SK-N-MC (cell line): ENCODE measurements at regions not wholly inside any gene's neighbourhood (a gene's known extent, or its start where the extent isn't known, plus 50 kb on each side); places are given as distances from the start of the nearest gene placed in this dataset.

ENCODE experiments used
- DNase-seq: peaks from one replicate; pipeline ENCODE4 v3.0.0-alpha.2; 2011; ENCODE audit warnings: low read depth, low spot score
- H3K27ac ChIP-seq: fragments of 200-600 bp; sonication (generic); 2 replicates; pipeline ENCODE4 v1.5.1; 2016; ENCODE audit warnings: mixed run types
- H3K36me3 ChIP-seq: fragments of 200-600 bp; sonication (generic); 2 replicates; pipeline ENCODE4 v1.6.1; 2017; ENCODE audit warnings: antibody characterized with exemption, low read length, mixed read lengths; ENCODE audit not compliant: insufficient read depth
- H3K4me3 ChIP-seq: fragments of 200-600 bp; sonication (generic); 2 replicates; pipeline ENCODE4 v1.5.1; 2016
- H3K9ac ChIP-seq: fragments of 200-600 bp; sonication (generic); 2 replicates; pipeline ENCODE4 v1.8.0; 2017; ENCODE audit warnings: mixed run types, mixed read lengths; ENCODE audit not compliant: insufficient read length
- H3K9me3 ChIP-seq: fragments of 200-600 bp; sonication (generic); 2 replicates; pipeline ENCODE4 v1.6.1; 2017; ENCODE audit warnings: low read depth, mild to moderate bottlenecking, antibody characterized with exemption, low read length, moderate library complexity, mixed read lengths
- EZH2 ChIP-seq: fragments of 200-600 bp; sonication (generic); IDR thresholded peaks from one replicate; pipeline ENCODE4 v1.6.1; 2017; ENCODE audit warnings: antibody characterized with exemption
- FOXP2 ChIP-seq: optimal IDR thresholded peaks from 2 replicates; pipeline ENCODE3; 2011; ENCODE audit warnings: mild to moderate bottlenecking, moderate library complexity; ENCODE audit not compliant: insufficient read depth; ENCODE audit errors: extremely low read length, control extremely low read depth
- POLR2AphosphoS5 ChIP-seq: IDR thresholded peaks from 2 replicates; pipeline ENCODE4 v1.6.1; 2012; ENCODE audit warnings: mild to moderate bottlenecking, low read depth, low read length, borderline replicate concordance

DNA sequence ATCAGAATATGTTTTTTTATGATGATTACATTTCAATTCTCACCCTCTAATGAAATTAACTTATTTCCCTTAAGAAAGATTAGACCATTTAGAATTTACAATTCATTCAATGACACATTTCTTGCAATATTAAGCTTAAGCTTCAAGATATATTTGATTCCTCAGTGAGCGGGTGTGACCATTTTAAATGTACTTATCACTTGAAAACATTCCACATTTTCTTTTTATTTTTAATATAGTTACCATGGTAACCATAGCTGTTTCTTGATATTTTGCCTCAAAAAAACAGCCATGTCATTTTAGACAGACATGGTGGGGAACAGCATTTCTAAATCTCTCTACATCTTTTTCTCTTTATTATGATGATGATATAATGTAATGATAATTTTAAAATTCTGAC is 1029.0 kb upstream of the B3GALT2 start:
- TF ChIP-seq EZH2 (no peak), FOXP2 (no peak), POLR2AphosphoS5 (no peak)
- H3K27ac ChIP-seq: no peak overlapping the region
- H3K36me3 ChIP-seq: no peaks in the 10 kb centered on the region
- no peak overlapping the region for H3K4me3 ChIP-seq
- DNase-seq: no peak
- no peak overlapping the region for H3K9ac ChIP-seq
- no peaks in the 10 kb centered on the region for H3K9me3 ChIP-seq

DNA sequence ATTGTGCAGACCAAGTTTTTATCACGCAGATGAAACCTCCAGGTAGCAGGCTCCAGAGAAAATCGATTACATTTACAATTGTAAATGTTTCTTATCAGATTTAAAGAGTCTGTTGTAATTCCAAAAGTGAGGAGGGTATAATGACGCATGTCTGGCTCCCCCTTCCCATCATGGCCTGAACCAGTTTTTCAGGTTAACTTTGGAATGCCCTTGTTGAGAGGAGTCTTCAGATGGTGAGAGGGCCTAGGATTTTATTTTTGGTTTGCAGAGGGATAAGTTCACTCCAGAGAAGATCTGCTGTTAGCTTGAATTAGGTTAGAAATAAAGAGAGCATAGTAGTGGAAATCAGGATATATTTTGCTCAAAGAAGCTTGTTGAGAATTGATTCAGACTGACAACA is 1028.3 kb upstream of the B3GALT2 start:
- H3K36me3 ChIP-seq: no peaks in the 10 kb centered on the region

DNA sequence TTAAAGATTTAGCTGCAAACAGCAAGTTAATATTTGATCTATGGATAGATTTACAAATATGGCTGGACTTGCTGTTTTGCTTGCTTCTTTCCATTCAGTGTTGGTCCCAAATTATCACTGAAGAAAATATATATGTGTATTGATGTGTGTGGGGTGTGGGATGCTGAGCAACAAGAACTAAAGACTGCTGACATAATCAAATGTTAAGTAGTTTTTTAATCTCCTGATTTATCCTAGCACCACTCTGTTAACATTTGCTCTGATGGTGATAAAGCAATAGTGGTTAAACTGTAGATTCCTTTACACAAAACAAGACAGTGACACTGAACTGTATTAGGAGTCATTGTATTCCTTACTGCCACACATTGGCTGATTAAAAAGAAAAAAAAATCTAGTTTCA is 1023.5 kb upstream of the B3GALT2 start:
- DNase-seq: no peak
- Histone ChIP-seq H3K27ac (no peak overlapping the region), H3K36me3 (no peaks in the 10 kb centered on the region), H3K9me3 (no peaks in the 10 kb centered on the region), H3K4me3 (no peak overlapping the region), H3K9ac (no peak overlapping the region)
- TF ChIP-seq EZH2: no peak
- no peak for TF ChIP-seq FOXP2
- no peak for TF ChIP-seq POLR2AphosphoS5

More for the DNA sequence above, 1028.3 kb upstream of the B3GALT2 start:
- no peak for DNase-seq
- H3K9me3 ChIP-seq: no peaks in the 10 kb centered on the region
- no peak overlapping the region for H3K9ac ChIP-seq
- TF ChIP-seq FOXP2 (no peak), POLR2AphosphoS5 (no peak), EZH2 (no peak)
- no peak overlapping the region for H3K4me3 ChIP-seq
- H3K27ac ChIP-seq: no peak overlapping the region

DNA sequence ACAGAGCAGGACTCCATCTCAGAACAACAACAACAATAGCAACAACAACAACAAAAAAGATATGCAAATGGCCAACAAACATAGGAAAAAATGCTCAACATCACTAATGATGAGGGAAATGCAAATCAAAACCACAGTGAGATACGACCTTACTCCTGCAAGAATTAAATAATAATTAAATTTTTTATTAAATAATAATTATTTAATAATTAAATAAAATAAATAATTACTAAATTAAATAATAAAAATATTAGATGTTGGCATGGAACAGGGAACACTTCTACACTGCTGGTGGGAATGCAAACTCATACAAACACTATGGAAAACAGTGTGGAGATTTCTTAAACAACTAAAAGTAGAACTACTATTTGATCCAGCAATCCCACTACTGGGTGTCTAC is 1022.3 kb upstream of the B3GALT2 start:
- no peak overlapping the region for H3K27ac ChIP-seq
- no peaks in the 10 kb centered on the region for H3K36me3 ChIP-seq
- H3K9ac ChIP-seq: no peak overlapping the region
- no peak for TF ChIP-seq POLR2AphosphoS5
- H3K4me3 ChIP-seq: no peak overlapping the region
- DNase-seq: no peak
- no peaks in the 10 kb centered on the region for H3K9me3 ChIP-seq

DNA sequence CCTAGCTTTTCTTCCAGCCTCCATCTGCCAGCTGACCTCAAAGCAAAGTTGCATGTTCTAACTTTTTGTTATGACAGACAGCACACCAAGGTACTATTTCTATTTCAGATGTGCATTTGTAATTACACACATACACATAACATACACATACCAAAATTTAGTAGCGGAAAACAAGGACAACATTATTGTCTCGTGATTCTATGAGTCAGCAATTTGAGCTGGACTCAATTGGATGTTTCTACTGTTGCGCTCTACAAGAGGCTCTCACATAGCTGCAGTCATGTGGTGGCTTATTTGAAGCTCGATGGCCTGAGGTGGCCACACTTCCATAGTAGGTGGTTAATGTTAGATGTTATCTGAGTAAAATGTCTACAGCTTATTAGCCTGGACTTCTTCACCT is 1010.1 kb upstream of the B3GALT2 start:
- no peak for DNase-seq
- H3K36me3 ChIP-seq: no peaks in the 10 kb centered on the region
- no peak overlapping the region for H3K9ac ChIP-seq
- H3K9me3 ChIP-seq: no peaks in the 10 kb centered on the region
- H3K4me3 ChIP-seq: no peak overlapping the region
- H3K27ac ChIP-seq: no peak overlapping the region
- TF ChIP-seq POLR2AphosphoS5 (no peak), FOXP2 (no peak), EZH2 (no peak)

DNA sequence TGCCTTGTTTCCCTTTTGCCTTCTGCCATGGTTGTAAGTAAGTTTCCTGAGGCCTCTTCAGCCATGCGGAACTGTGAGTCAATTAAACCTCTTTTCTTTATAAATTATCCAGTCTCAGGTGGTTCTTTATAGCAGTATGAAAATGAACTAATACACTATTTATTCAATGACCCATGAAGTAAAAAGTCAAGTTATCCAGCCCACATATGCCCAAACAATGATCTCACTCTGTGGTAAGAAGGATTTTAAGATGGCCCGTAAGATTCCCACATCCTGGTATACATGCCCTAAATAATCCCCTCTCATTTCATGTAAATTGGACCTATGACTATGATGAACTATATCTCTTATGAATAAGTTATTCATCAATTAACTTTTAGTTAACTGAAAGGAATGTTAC is 1008.3 kb upstream of the B3GALT2 start:
- no peak overlapping the region for H3K27ac ChIP-seq
- DNase-seq: no peak
- no peak overlapping the region for H3K4me3 ChIP-seq
- TF ChIP-seq EZH2: no peak
- TF ChIP-seq POLR2AphosphoS5: no peak
- TF ChIP-seq FOXP2: no peak
- no peaks in the 10 kb centered on the region for H3K36me3 ChIP-seq
- no peak overlapping the region for H3K9ac ChIP-seq
- no peaks in the 10 kb centered on the region for H3K9me3 ChIP-seq

DNA sequence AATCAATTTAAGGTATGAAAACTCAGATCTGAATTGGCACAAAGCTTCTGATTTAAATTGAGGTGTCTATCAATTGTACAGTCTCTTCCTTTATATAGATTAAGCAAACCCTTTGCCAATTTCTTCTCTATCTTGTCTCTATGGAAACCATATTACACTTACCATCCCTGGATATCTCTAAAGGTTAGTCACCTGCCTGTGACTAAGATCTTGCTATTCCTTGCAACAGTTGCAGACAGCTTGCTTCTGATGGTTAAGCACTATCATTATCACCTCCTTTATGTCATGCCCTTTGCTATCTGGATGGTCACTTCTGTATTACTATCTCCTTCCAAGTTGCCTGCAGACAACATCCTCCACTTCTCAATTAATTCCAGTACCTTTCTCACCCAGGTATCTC is 998.6 kb upstream of the B3GALT2 start:
- DNase-seq: no peak
- TF ChIP-seq EZH2: no peak
- TF ChIP-seq FOXP2: no peak
- TF ChIP-seq POLR2AphosphoS5: no peak
- no peaks in the 10 kb centered on the region for H3K36me3 ChIP-seq
- no peak overlapping the region for H3K9ac ChIP-seq
- H3K9me3 ChIP-seq: no peaks in the 10 kb centered on the region
- H3K27ac ChIP-seq: no peak overlapping the region
- no peak overlapping the region for H3K4me3 ChIP-seq

DNA sequence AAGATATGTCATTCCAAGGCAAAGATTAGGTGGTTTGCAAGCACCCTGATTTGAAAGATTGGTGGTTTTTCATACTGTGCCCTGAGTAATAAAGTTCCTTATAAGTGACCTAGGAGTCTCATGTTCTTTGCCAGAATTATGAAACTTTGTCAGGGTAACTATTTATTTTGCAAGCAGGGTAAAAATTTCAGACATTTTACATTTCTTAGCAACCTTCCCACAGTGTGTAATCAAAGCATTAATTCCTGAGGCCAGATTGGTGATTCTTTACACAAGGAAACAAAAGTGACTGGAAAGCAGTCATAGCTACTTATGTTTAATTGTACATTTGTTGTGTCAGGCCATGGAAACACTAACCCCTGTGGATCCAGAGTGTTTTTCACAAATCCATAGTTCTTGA is 998.0 kb upstream of the B3GALT2 start:
- DNase-seq: no peak
- no peaks in the 10 kb centered on the region for H3K9me3 ChIP-seq
- H3K27ac ChIP-seq: no peak overlapping the region
- no peak overlapping the region for H3K9ac ChIP-seq
- H3K36me3 ChIP-seq: no peaks in the 10 kb centered on the region
- TF ChIP-seq FOXP2: no peak
- TF ChIP-seq EZH2: no peak
- TF ChIP-seq POLR2AphosphoS5: no peak
- no peak overlapping the region for H3K4me3 ChIP-seq

DNA sequence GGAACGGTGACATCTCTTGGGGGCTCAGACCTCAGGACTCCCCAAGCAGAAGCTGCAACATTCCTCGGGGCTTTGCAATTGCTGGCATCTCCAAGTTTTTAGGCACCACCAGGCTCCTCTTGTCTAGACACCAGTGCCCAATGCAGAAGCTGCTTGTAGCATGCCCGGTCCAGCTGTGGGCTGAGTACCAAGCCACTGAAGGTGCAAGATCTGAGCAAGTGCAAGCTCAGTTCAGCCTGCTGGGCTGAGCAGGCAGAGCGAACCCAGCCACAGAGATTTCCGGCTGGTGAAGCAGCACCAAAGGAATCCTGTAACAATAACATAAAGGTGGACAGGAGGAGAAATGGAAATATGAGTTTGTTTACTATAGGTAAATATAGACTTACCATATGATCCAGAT is 995.4 kb upstream of the B3GALT2 start:
- no peak overlapping the region for H3K4me3 ChIP-seq
- H3K9ac ChIP-seq: no peak overlapping the region
- no peak for DNase-seq
- no peaks in the 10 kb centered on the region for H3K36me3 ChIP-seq
- TF ChIP-seq FOXP2: no peak
- TF ChIP-seq EZH2: no peak
- no peak for TF ChIP-seq POLR2AphosphoS5
- H3K27ac ChIP-seq: no peak overlapping the region
- H3K9me3 ChIP-seq: no peaks in the 10 kb centered on the region

DNA sequence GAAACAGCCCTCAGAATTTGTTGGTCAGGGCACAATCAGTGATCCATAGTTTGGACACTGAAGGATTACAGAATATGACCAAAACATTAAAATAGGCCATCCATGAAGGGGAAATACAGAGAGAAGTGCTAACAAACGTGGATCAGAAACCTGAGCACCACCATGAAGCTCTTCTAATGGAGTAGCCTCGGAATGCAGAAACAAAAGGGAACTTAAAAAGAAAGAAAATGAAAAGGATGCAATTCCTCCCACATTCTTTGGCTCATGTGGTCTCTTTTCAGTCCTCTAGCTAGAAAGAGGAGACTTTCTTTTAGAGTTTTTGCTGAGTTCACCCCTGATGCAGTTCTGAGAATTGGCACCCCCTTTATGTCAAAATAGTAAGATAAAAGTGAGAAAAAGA is 989.8 kb upstream of the B3GALT2 start:
- Histone ChIP-seq H3K9me3 (no peaks in the 10 kb centered on the region), H3K36me3 (no peaks in the 10 kb centered on the region), H3K4me3 (no peak overlapping the region), H3K9ac (no peak overlapping the region), H3K27ac (no peak overlapping the region)
- TF ChIP-seq FOXP2 (no peak), POLR2AphosphoS5 (no peak), EZH2 (no peak)
- no peak for DNase-seq
